ENCODE measurements at regions not wholly inside any gene's neighbourhood (a gene's known extent, or its start where the extent isn't known, plus 50 kb on each side); places are given as distances from the start of the nearest gene placed in this dataset.

DNA sequence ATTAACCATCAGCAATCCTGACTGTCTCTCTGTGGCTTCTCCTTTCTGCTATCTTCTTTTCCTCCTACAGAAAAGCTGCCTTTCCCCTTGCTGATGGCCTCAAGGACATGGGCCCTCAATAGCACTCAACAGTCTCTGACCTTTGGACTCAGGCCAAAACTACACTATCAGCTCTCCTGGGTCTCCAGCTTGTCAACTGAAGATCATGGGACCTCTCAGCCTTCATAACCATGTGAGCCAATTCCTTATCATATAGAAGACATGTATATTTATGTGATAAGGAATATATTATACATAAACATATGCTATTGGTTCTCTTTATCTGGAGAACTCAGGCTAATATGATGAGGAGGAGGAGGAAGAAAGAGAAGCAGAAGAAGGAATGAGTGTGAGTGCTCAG is 91.8 kb upstream of the GJB5 start:
- TF ChIP-seq POLR2A (IDR thresholded peaks at IDR 0.05; ENCODE audit: low read depth, low read length) (no peak), POLR2AphosphoS5 (IDR thresholded peaks at IDR 0.05; ENCODE audit: low read depth, low read length) (no peak), TAF1 (IDR thresholded peaks at IDR 0.05; ENCODE audit: low read depth, low read length) (no peak)

Data from GM12891 (cell line).